Endothelial cell (in vitro differentiated cells): ENCODE measurements at regions not wholly inside any gene's neighbourhood (a gene's known extent, or its start where the extent isn't known, plus 50 kb on each side); places are given as distances from the start of the nearest gene placed in this dataset.

Experiments used
- DNase-seq: peaks from one replicate; pipeline ENCODE4 v3.0.0; 2021; ENCODE audit warnings: low spot score
- H3K27ac Mint-ChIP-seq: one replicate; pipeline ENCODE4 v1.8.0; 2021; ENCODE audit warnings: mixed read lengths, inconsistent platforms; ENCODE audit not compliant: unreplicated experiment
- H3K27me3 Mint-ChIP-seq: one replicate; pipeline ENCODE4 v1.8.0; 2021; ENCODE audit warnings: mild to moderate bottlenecking, moderate library complexity, mixed read lengths, inconsistent platforms; ENCODE audit not compliant: unreplicated experiment
- H3K36me3 Mint-ChIP-seq: one replicate; pipeline ENCODE4 v1.8.0; 2021; ENCODE audit warnings: mild to moderate bottlenecking, low read depth, mixed read lengths, inconsistent platforms; ENCODE audit not compliant: unreplicated experiment
- H3K4me1 Mint-ChIP-seq: one replicate; pipeline ENCODE4 v1.8.0; 2021; ENCODE audit warnings: mild to moderate bottlenecking, mixed read lengths, inconsistent platforms; ENCODE audit not compliant: unreplicated experiment
- H3K4me3 Mint-ChIP-seq: one replicate; pipeline ENCODE4 v1.8.0; 2021; ENCODE audit warnings: mild to moderate bottlenecking, mixed read lengths, inconsistent platforms; ENCODE audit not compliant: unreplicated experiment
- H3K9me3 Mint-ChIP-seq: one replicate; pipeline ENCODE4 v1.8.0; 2021; ENCODE audit warnings: mixed read lengths, inconsistent platforms; ENCODE audit not compliant: unreplicated experiment
- CTCF ChIP-seq: fragments of 200-600 bp; sonication (generic); IDR thresholded peaks from one replicate; pipeline ENCODE4 v1.5.0; 2021; ENCODE audit warnings: antibody characterized with exemption; ENCODE audit not compliant: unreplicated experiment

- Mint-ChIP-seq H3K36me3 (peaks cover 13% of the 10 kb centered on the region), H3K27me3 (peaks cover 20% of the 10 kb centered on the region), H3K9me3 (peaks cover 47% of the 10 kb centered on the region), H3K27ac (no peak overlapping the region), H3K4me1 (no peaks in the 10 kb centered on the region), H3K4me3 (no peak overlapping the region)
- DNase-seq, result no peak
- no peak for TF ChIP-seq CTCF
These were observed 133.2 kb downstream of the TUBA3C start for GRCh38 chr13:19048381-19048780.

- DNase-seq, result no peak
- Mint-ChIP-seq H3K27me3 (peaks cover 4% of the 10 kb centered on the region), H3K4me1 (no peaks in the 10 kb centered on the region), H3K4me3 (no peak overlapping the region), H3K9me3 (peaks cover 30% of the 10 kb centered on the region), H3K27ac (no peak overlapping the region), H3K36me3 (peaks cover 8% of the 10 kb centered on the region)
- TF ChIP-seq CTCF, result no peak
These were observed 158.5 kb downstream of the TUBA3C start for GRCh38 chr13:19023115-19023514.

GRCh38 chr13:19020988-19021387, 160.6 kb downstream of the TUBA3C start:
- DNase-seq, result no peak
- Mint-ChIP-seq H3K36me3 (peaks cover 8% of the 10 kb centered on the region), H3K4me1 (no peaks in the 10 kb centered on the region), H3K27ac (no peak overlapping the region), H3K27me3 (peaks cover 4% of the 10 kb centered on the region), H3K4me3 (no peak overlapping the region), H3K9me3 (peaks cover 44% of the 10 kb centered on the region)
- no peak for TF ChIP-seq CTCF

GRCh38 chr13:18998389-18998788, 183.2 kb downstream of the TUBA3C start:
- Mint-ChIP-seq H3K4me3 (no peak overlapping the region), H3K36me3 (peaks cover 45% of the 10 kb centered on the region), H3K9me3 (peaks cover 71% of the 10 kb centered on the region)

GRCh38 chr13:18996627-18997051, 185.0 kb downstream of the TUBA3C start:
- H3K27me3 Mint-ChIP-seq, result peaks cover 23% of the 10 kb centered on the region
- no peak overlapping the region for H3K27ac Mint-ChIP-seq
- DNase-seq, result no peak
- H3K9me3 Mint-ChIP-seq, result peaks cover 72% of the 10 kb centered on the region
- TF ChIP-seq CTCF, result no peak
- no peaks in the 10 kb centered on the region for H3K4me1 Mint-ChIP-seq
- peak overlapping the region; percentile 40 for H3K4me3 Mint-ChIP-seq
- H3K36me3 Mint-ChIP-seq, result peaks cover 54% of the 10 kb centered on the region

More at GRCh38 chr13:18998389-18998788, 183.2 kb downstream of the TUBA3C start:
- no peak for DNase-seq
- no peak overlapping the region for H3K27ac Mint-ChIP-seq
- H3K4me1 Mint-ChIP-seq, result no peaks in the 10 kb centered on the region
- H3K27me3 Mint-ChIP-seq, result peaks cover 14% of the 10 kb centered on the region
- no peak for TF ChIP-seq CTCF
